Retinal pigment epithelial cell (primary cell): ENCODE measurements at regions not wholly inside any gene's neighbourhood (a gene's known extent, or its start where the extent isn't known, plus 50 kb on each side); places are given as distances from the start of the nearest gene placed in this dataset.

ENCODE experiments used
- DNase-seq: peaks from one replicate; pipeline ENCODE4 v3.0.0-alpha.2; 2010; ENCODE audit warnings: low read depth
- H3K4me3 ChIP-seq: 2 replicates; pipeline ENCODE4 v1.5.1; 2011; ENCODE audit warnings: mild to moderate bottlenecking, low read length, control low read depth, moderate library complexity
- TF ChIP-seq, protein P1 (sequence below): conservative IDR thresholded peaks from 2 replicates; pipeline ENCODE4 v1.5.1; 2011; ENCODE audit warnings: low read depth, low read length, control low read depth, inconsistent platforms

DNA sequence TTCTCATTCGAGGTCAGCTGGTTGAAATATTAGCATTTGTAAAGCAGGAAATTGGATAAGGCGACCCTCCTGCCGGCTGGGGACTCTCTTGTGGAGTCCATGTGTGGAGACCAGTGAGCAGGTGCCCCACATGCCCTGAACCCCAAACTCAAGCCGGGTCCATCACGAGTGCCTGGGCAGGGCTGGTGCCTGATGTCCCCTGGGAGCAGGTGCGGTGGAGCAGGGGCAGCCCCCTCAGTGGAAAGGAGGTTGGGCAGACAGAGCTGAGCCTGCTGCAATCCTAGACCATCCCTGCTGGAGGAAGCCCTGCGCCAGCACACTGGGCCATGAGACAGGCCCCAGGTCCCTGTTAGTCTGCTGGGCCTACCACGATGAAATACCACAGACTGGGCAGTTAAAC lies 395.6 kb downstream of the NPHP4 start:
- DNase-seq: no peak
- no peak overlapping the region for H3K4me3 ChIP-seq
- TF ChIP-seq, protein P1, sequence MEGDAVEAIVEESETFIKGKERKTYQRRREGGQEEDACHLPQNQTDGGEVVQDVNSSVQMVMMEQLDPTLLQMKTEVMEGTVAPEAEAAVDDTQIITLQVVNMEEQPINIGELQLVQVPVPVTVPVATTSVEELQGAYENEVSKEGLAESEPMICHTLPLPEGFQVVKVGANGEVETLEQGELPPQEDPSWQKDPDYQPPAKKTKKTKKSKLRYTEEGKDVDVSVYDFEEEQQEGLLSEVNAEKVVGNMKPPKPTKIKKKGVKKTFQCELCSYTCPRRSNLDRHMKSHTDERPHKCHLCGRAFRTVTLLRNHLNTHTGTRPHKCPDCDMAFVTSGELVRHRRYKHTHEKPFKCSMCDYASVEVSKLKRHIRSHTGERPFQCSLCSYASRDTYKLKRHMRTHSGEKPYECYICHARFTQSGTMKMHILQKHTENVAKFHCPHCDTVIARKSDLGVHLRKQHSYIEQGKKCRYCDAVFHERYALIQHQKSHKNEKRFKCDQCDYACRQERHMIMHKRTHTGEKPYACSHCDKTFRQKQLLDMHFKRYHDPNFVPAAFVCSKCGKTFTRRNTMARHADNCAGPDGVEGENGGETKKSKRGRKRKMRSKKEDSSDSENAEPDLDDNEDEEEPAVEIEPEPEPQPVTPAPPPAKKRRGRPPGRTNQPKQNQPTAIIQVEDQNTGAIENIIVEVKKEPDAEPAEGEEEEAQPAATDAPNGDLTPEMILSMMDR: no peak

DNA sequence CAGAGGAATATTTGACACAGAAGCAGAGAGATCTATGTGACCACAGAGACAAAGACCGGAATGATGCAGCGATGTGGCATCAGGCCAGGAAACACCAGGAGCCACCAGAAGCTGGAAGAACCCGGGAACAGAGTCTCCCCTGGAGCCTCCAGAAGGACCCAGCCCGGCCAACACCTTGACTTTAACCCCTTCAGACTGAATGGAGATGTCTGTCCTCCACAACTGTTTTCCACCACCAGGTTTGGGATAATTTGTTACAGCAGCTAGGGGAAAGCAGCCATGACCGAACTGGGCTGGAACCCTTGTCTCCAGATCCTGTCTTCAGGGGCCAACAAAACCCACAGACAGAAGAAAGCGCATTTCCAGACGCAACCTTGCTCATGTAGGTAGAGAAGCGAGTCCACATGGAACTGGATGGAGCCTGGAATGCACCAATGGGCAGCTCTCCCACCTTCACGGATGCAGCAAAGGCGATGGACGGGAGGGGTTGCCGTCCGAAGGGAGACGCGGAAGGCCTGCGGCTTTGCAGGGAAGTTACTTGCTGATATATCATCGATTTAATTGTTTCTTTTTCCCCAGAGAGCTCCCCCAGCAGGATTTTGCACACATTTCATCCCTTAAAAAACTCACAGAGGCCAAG lies 396.6 kb downstream of the NPHP4 start:
- H3K4me3 ChIP-seq: no peak overlapping the region
- no peak for DNase-seq
- TF ChIP-seq, protein P1: no peak

DNA sequence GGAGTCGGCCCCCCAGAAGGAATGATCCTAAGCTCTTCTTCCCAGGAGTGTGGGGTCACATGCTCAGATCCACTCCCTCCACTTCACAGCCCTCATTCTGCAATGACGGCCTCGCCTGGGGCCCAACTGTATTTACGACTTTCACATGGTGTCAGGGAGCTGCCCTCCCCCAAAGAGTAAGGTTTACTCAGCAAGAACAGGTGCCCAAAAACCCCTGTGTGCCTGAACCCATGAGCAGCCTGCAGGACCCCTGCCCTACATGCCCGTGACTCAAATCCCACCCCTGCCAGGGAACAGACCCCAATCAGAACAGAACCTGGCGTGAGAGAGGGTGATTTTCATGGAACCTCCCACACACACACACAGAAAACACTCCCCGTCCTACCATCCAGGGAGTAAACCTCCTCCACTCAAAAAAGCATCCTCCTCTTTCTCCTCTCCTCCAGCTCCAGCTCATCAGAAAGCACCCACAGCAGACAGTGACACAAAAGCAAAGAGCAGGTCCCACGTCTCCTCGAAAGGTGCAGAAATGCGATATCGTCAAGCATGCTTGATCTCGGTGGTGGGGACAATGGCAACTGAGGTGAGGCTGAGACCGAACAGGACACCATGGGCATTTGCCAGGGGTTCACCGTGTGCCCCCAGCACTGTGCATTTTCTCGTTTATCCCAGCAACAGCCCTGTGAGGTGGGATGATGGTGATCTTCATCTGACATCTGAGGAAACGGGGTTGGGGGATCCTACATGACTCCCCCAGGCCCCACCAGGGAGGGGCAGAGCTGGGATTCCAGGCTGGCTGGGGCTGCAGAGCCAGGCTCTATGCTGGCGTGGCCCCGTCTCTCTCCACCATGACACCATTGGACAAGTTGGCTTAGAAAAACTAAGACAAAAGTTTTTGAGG lies 397.9 kb downstream of the NPHP4 start:
- H3K4me3 ChIP-seq: no peak overlapping the region
- no peak for DNase-seq
- TF ChIP-seq, protein P1: no peak

DNA sequence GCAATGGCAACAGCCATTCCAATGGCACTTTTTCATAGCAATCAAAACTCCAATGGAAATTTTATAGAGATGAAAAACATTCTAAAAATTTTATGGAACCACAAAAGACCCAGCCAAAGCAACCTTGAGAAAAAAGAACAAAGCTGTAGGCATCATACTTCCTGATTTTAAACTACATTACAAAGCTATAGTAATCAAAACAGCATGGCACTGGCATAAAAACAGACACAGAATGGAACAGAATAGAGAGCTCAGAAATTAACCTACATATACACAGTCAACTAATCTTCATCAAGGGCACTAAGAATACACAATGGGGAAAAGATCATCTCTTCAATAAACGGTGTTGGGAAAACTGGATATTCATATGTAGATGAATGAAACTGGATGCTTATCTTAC lies 401.5 kb downstream of the NPHP4 start:
- TF ChIP-seq, protein P1: no peak
- no peak for DNase-seq

DNA sequence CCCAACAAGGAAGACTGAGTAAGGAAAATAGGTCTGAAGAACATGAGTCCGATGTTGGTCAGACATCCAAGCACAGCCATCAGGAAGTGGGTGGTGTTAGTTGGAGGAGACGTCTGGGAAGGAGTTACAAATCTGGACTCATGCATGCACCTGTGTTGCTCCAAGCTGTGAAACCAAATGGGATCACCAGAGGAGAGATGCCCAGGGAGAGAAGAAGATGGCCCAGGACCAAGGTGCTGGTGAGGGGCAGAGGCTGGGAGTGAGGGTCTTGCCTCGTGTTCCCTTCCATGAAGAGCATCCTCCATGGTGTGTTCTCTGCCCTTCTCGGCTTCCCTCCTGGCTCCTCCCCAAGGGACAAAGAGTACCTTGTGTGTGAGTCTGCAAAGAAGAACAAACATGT lies 405.6 kb downstream of the NPHP4 start:
- no peak for DNase-seq
- TF ChIP-seq, protein P1: no peak
- no peak overlapping the region for H3K4me3 ChIP-seq

More for the DNA sequence above, 401.5 kb downstream of the NPHP4 start:
- no peak overlapping the region for H3K4me3 ChIP-seq

DNA sequence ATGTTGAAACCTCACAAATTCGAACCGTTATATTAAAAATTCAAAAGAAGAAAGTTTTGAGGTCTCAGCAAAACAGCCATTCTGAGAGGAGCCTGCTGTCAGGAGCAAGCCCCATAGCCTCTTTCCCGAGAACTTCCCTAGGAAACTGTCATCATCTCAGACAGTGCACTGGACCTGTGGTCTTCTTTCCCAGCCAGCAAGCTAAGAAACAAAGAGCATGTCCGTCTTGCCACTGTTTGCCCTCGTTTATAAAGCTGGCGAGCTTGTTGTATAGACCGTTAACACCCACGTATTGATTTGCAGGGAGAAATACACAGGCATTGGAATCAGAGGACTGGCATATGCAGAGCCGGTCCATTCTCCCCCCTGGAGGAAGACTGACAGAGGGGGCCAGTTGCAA lies 407.0 kb downstream of the NPHP4 start:
- H3K4me3 ChIP-seq: no peak overlapping the region
- no peak for DNase-seq
- TF ChIP-seq, protein P1: no peak
